DMS 273 treated with DMSO at 0.1 percent for 48 hours (cell line): ENCODE measurements at regions not wholly inside any gene's neighbourhood (a gene's known extent, or its start where the extent isn't known, plus 50 kb on each side); places are given as distances from the start of the nearest gene placed in this dataset.
"Not testable (repeated sequence)": the region's sequence is repeated elsewhere in the genome, so short reads cannot be mapped to it uniquely, and the experiment has no call there.

Experiments
- DNase-seq: peaks from one replicate; lab custom pipeline; 2025; lab: John Stamatoyannopoulos, UW

DNA sequence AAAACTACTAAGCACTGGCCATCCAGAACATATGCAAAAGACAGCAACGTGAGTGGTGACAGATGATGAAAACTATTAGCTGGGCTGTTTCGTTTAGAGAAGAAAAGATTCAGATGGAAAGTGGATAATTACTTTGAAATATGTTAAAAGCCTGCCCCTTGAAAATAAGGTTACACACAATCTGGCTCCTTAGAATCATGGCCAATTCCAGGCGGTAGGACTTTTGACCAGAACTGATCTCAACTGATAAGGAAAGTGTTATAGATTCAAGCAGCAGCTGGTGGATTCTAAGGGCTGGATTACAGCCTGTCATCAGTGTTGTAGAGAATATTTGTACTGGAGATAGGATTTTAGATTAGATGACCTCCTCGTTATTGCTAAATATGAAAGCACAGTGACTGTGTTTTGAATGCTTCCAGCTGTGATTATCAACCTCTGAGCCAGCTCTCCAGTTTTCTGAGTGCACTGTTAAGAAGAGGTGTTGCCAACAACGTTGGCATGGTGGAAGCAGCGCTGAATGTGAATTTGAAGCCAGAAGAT lies 75.1 kb downstream of the KBTBD2 start:
- DNase-seq, result peak; percentile 97

DNA sequence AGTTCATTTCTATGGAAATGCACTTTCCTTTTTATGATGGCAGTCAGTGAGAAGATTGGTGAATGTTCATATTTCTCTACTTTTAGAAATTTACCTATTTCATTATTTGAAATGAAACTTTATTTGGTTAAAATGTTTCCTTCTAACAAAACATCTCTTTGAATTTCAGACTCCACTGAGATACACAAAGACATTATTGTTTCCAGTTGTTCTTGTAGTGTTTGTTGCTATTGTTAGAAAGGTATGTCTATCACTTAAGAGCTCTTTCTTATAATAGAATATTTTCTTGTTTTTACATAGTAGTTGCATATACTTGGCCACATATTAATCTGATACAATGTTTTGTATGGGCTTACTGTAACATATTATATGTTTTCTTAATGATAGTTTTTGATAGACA lies 76.8 kb downstream of the KBTBD2 start:
- DNase-seq, result not testable (repeated sequence)

DNA sequence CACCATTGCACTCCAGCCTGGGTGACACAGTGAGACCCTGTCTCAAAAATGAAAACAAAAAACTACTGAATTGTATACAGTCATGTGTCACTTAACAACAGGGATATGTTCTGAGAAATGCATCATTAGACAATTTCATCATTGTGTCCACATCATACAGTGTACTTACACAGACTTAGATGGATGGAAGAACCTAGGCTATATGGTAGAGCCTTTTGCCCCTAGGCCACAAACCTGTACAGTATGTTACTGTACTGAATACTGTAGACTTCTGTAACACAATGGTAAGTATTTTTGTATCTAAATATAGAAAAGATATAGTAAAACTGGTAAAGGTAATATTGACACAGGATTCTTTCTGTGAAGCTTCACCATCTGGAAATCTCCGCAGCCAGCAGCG lies 81.7 kb downstream of the KBTBD2 start:
- no peak for DNase-seq

DNA sequence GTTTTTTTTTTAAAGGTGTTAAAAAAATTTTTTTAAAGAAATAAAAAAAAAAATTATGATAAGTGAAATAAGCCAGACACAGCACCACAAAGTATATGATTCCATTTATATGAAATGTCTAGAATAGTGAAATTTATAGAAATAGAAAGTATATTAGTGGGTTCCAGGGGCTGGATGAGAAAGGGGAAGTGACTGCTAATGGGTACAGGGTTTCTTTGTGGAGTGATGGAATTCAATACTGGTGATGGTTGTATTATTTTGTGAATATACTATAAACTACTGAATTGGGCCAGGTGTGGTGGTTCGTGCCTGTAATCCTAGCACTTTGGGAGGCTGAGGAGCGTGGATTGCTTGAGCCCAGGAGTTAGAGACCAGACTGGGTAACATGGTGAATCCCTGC lies 82.2 kb downstream of the KBTBD2 start:
- no peak for DNase-seq

DNA sequence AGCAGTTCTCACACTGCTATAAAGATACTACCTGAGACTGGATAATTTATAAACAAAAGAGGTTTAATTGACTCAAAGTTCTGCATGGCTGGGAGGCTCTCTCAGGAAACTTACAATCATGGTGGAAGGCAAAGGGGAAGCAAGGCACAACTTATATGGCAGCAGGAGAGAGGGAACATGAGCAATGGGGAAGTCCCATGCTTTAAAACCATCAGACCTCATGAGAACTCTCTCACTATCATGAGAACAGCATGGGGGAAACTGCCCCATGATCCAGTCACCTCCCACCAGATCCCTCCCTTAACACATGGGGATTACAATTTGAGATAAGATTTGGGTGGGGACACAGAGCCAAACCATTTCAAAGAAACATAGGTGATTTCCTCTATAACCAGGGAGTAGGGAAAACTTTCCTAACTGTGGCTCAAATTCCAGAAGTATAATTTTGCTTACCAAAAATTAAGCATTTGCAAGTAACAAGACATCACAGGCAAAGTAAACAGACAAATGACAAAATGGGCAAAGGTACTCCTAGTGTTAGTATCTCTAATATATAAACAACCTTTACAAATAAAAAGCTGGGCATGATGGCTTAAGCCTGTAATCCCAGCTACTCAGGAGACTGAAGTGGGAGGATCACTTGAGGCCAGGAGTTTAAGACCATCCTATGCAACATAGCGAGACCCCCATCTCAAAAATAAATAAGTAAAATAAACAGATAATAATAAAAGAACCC lies 88.0 kb downstream of the KBTBD2 start:
- DNase-seq, result no peak

DNA sequence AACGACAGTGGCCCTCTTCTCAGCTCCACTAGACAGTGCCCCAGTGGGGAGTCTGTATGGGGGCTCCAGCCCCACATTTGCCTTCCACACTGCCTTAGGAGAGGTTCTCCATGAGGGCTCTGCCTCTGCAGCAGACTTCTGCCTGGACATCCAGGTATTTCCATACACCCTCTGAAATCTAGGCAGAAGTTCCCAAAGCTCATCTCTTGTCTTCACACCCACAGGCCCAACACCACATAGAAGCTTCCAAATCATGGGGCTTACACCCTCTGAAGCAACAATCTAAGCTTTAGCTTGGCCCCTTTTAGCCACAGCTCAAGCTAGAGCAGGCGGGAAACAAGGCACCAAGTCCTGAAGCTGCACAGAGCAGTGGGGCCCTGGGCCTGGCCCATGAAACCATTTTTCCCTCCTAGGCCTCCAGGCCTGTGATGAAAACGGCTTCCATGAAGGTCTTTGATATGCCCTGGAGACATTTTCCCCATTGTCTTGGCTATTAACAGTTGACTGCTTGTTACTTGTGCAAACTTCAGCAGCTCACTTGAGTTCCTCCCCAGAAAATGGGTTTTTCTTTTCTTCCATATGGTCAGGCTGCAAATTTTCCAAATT lies 89.2 kb downstream of the KBTBD2 start:
- no peak for DNase-seq

DNA sequence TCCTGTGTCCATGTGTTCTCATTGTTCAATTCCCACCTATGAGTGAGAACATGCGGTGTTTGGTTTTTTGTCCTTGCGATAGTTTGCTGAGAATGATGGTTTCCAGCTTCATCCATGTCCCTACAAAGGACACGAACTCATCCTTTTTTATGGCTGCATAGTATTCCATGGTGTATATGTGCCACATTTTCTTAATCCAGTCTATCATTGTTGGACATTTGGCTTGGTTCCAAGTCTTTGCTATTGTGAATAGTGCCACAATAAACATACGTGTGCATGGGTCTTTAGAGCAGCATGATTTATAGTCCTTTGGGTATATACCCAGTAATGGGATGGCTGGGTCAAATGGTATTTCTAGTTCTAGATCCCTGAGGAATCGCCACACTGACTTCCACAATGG lies 98.5 kb downstream of the KBTBD2 start:
- DNase-seq, result not testable (repeated sequence)

DNA sequence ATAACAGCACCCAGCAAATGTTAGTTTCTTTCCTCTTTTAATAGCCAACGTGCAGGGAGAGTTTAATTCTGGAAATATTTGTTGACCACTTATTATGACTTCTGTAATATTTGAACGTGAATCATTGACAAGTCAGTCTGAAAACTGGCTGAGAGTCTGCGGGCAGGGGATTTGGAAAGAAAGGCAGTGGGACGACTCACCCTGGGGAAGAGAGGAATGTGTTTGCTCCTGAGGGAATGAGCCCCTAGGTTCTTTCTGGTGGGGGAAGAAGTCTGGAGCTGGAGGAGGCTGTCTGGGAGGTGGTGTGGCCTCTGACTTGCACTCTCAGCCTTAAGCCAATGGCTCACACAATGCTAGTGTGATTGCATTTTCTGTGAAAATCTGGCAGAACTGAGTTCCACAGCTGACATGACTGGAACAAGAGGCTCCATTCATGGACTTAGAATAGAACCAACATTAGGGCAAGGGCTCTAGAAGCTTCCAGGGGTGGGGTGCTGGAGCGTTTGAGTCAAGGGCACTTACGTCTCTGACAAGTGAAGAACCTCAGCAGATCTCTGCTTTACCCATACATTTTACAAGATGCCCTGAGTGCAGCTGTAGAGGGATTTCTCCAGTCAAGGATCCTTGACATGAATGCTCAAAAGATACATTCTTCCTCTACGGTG lies 100.7 kb downstream of the KBTBD2 start:
- not testable (repeated sequence) for DNase-seq

DNA sequence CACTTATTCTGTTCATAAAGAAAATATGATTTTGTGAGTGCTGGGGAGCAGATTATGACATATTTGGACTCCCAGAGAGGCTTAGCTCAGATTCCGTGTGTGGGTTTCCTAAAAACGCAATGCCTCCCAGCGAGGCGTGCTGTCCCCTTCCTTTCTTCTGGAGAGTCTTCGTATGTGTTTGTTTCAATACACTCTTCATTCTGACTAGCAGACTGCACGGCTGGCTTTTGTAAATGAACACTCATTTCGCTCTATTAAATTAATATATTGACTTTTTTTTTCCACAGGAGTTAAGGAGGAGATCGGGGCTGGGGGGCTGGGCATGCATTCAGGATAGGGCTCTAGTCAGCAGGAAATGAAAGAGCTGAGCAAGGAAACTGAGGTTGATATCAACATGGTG lies 102.3 kb downstream of the KBTBD2 start:
- not testable (repeated sequence) for DNase-seq

DNA sequence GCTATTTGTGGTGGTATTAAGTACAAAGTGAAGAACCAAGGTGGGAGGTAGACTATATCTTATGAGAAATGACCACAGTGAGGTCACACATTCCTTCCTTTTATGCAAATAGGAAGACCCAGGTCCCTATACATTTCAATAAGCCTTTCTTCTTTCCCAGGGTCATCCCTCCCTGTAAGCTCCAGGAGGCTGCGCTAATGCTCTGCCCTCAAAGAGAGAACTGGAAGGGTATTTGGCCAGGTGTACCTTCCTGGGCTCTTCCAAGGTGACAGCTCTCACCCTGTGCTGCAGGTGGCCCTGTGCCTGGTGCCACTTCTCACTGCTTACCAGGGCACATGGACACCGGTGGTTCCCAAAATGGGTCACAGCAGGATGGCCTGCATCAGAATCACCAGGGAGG lies 103.4 kb downstream of the KBTBD2 start:
- DNase-seq, result not testable (repeated sequence)

DNA sequence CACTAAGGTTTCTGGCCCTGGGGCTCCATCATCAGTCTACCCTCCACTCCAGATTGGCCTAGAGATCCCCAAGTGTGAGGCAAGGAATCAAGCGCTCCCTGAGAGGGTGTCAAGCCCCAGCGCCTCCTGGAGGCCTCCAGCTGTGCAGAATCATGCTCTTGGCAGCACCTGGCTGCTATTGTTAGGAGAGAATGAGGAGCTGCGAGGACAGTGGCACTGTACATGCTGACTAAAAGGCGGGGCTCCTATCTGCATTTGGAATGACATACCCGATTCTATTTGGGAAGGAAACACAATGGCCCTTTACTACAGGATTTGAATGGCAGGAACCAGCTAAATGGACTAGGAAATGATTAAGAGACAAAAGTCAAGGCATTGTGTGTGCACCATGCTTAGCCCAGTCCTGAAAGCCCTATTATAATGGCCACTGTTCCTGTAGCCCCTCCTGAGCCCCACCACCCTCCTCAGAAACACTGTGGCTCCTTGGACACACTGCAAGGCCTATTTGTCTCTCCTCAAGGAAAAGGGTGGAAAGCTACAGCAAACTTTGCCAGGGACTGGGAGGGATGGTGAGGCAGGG lies 106.1 kb downstream of the KBTBD2 start:
- DNase-seq, result not testable (repeated sequence)

DNA sequence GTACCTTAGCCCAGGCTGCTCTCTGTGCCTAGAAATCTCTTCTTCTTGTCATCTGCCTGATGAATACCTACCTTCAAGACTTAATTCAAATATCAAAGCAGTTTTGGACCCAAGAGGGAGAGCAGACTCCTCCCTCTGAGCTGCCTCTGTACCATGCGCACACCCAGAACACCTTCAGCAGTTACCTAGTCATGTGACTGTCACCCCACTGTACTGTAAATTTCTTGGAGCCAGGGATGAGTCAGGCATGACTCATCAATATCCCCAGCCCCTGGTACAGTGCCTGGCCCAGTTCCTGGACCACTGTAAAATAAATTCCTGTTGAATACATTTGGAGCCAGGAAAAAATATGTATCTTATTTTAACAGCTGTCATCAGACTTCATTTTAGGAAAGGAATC lies 111.7 kb downstream of the KBTBD2 start:
- DNase-seq, result not testable (repeated sequence)

DNA sequence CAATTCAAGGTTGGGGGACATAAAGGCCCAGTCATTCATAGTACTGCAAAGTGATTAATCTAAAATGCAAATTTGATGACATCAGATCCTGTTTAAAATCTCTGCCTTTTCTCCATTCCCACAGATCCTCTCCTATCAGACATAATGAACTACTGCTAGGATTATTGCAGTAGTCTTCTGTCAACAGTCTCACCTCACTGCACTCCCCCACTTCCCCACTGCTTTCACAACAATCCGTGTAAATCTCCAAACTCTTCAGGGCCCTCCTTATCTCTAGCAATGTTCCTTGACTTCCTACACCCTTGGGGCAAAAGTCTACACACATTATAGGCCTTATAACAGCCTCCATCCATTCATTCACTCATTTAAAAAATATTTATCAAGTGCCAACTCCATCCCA lies 112.4 kb downstream of the KBTBD2 start:
- DNase-seq, result no peak

DNA sequence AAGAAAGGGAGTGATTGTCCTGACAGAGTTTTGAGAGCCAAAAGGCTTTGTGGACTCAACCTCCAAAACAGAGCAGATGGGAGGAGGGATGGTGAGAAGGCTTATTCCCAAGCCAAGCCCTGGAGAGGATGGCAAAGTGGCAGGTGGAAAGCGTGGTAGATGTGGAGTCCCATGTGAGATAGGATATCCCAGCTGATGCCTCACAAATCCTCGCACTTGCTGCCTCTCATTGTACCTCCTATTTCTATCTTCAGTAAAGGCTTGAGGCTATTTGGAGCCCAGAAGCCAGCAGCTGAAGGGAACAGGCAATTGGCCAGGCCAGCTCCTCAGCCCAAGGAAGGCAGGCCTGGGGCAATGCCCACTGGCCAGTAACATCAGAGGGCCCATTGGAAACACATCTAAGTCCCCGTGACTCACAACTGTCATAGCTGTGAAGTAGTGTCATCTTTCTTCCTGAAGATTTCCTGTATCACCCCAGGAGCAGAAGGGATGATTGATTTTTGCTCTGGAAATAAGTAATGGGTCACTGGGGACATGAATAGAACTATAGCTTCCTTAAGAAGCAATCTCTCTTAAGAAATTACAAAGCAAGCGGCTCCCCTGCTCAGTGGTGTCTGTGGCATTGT lies 114.4 kb downstream of the KBTBD2 start:
- DNase-seq, result not testable (repeated sequence)

DNA sequence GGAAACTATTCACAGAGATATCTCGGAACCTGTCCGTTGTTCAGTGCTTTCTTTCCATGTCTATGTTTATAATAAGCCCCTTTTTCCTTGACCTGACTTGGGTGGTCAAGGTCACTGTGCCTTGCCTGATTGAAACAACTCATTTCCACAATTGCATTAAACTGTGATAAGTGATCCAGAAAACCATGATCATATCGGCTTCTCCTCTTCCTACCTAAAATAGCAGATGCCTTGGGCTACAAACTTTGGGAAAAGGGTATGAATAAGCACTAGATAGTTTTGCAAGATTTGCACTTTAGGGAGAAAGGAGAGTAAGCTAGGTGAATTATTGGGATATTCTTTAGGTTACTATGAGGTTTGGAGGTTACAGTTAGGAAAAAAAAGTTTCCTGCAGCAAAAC lies 115.2 kb downstream of the KBTBD2 start:
- DNase-seq, result not testable (repeated sequence)

DNA sequence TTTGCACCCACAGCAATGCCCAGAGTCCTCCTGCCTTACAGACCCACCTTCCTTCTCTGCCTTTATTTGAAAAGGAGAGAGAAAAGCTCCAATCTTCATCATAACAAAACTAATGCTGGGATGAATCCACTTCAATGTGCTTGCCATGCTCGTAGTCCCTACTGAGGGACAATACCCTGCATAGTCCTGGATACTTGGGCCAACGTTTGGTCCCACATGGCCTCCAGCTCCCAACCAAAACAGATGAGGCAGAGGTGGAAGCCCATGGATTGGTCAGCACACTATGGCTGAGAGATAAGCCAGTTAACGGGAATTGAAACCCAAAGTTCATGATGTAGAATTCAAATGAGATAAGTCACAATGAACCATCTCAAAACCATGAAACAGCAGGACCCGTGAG lies 115.8 kb downstream of the KBTBD2 start:
- DNase-seq, result not testable (repeated sequence)

DNA sequence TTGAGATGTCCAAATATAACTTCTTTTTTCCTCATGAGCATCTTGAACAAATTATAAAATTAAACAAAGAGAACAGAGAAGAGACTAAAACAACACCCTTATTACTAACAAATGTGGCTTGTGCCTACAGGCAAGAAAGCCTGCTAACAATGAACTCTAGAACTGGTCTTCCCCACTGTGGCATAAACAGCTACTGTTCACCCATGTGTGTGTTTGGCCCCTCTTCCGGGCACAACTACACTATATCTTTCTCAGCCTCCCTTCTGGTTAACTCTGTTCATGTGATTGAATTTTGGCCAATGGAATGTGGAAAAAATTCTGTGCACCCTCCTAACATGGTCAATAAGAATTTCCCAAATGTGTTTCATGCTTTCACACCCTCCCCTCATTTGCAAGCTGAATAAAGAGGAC lies 117.0 kb downstream of the KBTBD2 start:
- DNase-seq, result no peak

DNA sequence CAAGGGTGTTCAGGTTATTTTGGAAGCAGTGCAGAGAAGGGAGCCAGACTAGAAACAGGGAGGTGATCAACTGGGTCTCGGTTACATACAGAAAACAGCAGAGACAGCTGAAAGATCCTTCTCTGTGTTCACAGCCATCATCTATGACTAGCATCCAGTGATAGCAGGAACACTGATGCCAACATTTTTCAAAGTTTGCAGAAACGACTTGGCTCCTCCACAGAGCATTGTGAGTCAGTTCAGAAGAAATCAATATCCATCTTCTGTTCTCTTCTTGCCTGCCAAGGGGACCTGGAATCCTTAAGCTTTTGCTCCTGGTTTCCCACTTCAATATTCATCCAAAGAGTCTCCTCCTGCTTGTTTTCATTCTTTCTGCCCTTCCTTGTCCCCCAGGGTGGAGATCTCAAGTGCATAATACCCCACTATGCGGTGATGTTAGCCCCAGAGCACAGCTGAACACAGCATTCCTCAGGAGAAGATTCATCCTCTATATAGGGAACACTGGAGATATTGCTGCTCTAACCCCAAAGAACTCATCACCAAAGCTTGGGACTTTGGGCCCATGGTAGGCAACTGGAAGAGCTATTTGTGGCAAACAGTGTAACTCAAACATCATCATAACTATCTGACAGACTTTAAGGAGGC lies 122.6 kb downstream of the KBTBD2 start:
- DNase-seq, result not testable (repeated sequence)

DNA sequence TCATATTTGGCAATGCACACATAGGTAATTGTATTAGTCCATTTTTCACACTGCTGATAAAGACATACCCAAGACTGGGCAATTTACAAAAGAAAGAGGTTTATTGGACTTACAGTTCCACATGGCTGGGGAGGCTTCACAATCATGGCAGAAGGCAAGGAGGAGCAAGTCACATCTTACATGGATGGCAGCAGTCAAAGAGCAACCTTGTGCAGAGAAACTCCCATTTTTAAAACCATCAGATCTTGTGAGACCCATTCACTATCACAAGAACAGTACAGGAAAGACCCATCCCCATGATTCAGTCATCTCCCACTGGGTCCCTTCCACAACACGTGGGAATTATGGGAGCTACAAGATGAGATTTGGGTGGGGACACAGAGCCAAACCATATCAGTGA lies 123.2 kb downstream of the KBTBD2 start:
- DNase-seq, result not testable (repeated sequence)

DNA sequence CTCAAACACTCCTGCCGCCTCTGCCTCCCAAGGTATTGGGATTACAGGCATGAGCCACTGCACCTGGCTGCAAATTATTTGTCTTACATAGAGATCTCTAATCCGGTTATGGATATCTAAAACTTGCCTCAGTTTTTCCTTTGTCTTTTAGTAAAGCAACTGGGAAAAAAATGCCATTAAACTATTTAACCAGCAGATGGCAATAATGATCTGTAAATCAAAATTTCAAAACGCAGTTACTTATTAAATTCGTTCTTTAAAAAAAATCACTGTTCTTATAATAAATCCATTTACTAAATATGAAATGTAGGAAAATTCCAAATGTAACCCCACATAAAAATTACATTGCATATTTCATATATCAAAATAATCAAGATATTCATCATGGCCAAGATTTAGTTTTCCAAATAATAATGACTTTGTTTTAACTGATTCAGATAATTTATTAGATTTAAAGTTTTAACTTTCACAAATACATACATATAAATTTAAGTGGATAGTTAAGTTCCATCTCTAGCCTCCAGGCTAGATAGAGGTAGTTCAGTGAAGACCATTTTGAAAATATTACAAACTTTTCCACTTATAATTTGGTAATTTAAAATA lies 125.8 kb downstream of the KBTBD2 start:
- not testable (repeated sequence) for DNase-seq

DNA sequence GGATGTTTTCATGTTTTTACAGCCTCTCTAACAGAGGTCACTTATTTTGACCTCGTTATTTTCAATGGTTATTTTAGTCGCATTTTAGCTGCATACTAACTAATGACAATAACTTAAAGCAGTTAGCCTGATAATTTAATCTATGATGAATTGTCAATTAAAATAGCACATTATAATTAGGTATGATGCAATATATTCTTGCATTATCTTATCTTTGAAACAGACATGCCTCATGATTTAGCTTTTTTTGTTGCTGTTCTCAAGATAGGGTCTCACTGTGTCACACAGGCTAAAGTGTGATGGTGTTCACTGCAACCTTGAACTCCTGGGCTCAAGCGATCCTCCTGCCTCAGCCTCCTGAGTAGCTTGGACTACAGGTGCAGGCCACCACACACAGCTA lies 126.4 kb downstream of the KBTBD2 start:
- DNase-seq, result no peak
